ENCODE measurements at regions not wholly inside any gene's neighbourhood (a gene's known extent, or its start where the extent isn't known, plus 50 kb on each side); places are given as distances from the start of the nearest gene placed in this dataset.
"Not testable (repeated sequence)": the region's sequence is repeated elsewhere in the genome, so short reads cannot be mapped to it uniquely, and the experiment has no call there.

DNA sequence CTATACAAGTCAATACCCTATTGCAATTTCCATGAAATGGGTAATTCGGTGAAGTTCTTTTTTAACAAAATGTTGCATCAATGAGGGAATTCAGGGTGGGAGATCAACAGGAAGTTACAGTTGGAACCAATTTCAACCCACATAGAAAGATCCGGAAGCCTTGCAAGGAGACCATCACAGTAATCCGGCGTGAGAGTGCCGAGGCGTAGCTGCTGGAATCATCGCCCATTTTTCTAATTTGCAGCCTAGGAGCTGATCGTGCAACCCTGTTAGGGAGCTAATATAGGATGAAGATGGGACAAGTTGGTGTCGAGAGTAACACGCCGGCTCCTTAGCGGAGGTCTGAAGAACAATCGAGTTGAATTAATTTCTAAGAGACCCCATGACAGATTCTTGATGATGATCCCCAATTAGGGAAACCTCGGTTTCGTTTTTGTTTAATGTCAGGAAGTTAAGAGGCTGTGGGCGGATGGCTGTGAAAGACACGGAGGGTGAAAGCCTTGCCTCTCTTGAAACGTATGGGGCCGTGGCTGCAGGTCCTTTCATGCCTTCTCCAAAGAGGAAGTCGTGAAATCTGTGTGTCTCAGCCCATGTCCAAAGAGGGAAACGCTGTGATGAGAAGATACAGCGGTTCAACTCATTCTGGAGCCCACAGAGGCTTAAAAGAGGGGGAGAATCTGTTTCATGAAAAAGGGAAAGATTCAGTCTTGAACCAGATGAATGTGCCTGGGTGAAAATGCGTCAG lies 51.2 kb upstream of the CARD11 start:
- DNase-seq = peak; percentile 60

DNA sequence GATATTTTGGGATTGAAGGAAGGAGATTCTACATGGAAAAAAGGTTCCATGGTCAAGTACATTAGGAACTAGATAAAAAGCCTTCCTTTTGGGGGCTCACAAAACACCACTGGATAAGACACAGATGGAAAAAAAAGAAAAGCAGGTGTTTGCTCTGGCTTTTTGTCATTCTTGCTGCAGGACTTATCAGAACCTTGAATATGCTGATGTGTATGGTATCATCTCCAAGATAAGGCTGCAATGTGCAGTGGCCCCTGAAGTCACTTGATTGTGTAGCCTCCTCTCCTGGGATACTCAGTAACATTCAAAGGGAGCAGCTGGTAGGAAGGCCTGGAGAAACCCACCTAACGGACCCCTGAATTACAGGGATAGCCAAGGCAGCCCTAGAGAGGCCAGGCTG lies 54.1 kb upstream of the CARD11 start:
- no peak for DNase-seq

DNA sequence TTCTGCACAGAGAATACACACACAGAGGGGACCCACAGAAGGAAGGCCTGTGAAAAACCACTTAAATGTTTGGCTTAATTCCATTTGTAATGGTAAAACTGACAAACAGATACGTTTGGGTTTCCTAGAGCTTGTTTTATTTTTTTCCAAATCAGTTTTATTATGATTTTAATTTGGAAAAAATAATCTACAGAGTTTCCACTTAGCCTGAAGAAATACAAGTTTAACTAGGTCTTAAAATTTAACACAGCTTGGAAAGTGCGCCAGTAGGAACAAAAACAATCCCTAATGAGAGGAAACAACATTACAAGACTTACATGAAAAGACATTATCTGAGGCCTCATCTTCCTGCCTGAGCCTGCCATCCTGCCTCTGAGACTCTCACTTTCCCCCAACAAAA lies 58.5 kb upstream of the CARD11 start:
- no peak for DNase-seq

DNA sequence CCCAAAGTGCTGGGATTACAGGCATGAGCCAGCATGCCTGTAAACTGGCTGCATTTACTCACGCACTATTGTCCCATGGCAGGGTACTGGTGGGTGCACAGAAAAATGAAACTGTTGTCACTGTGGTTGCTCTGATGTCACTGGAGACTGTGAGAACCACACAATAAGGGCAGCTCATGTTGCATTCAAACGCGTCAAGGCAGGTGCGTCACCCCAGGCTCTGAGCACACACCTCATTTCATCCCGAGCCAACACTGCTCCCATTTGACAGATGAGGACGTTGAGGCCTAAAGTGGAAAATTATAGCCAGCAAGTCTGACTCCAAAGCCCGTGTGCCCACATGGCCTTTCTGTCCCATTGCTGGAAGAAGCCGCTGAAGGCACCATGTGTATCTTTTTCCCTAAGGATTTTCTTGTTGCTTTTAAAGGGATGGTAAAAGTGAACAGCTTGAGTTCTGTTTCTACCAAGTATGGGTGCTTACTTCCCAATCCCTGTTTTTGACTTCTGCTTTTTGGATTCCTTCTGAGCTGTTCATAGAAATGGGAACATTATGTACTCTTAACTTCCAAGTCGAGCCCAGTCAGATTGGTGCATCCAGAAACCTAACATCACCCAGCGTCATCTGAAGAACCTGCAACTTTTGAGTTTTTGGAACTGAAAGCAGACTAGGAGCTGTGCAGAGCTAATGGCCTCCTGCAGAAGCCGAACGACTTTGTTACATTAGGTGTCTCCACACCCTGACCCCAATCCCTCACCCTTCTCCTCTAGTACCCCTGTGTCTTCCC lies 60.1 kb upstream of the CARD11 start:
- no peak for DNase-seq

DNA sequence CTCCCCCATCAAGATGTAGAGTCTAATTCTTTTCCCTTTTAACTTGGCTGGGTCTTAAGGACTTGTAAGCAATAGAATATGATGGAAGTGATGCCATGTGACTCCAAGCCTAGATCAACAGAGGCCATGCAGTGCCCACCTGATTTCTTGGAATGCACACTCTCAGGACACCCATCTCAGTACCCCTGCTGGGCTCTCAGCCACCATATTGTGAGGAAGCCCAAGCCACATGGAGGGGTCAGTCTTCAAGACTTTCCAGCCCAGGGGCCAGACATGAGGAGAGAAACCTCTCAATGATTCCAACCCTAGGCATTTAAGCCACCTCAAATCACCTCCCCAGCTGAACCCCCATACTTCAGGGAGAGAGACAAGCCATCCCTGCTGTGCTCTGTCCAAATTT lies 62.2 kb upstream of the CARD11 start:
- DNase-seq = no peak

DNA sequence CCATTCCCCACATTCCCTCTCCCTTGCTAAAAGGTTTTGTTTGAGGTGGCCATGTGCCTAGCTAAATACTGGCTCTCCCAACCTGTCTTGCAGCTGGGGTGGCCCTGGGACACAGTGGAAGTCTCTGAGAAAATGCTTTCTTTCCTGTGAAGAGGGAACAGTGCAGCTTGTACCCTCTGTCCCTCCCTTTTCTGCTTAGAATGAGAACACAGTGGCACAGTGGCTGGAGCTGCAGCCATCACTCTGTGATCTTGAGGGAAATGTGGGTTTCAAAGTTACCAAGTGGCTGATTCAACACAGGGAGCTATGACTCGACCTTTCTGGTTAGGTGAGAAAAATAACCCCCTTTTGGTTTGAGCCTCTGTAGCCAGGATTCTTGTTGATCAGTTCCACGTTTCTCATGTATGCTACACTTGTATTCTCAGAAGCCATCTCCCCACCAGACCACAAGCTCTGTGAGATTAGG lies 62.7 kb upstream of the CARD11 start:
- no peak for DNase-seq

DNA sequence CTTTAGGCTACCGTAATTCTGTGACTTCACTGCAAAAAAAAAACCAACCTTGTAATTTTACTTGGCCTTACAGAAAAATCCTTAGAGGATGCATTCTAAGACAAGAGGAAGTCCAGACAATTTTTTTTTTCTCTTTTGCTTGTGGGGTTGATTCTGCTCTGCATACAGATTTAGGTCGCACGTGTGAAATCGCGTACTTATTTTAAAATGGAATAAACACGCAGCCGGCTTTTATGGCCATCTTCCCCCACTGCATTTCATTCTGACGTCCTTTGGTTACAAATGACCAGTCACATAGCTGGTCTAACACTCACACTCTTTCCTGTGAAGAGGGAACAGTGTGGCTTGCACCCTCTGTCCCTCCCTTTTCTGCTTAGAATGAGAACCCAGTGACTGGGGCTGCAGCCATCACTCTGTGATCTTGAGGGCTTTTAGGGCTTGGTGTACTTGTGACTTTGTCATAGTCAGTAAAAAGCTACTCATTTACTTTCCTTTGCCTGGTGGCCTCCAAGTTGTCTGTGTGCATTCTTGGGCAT lies 63.6 kb upstream of the CARD11 start:
- no peak for DNase-seq

DNA sequence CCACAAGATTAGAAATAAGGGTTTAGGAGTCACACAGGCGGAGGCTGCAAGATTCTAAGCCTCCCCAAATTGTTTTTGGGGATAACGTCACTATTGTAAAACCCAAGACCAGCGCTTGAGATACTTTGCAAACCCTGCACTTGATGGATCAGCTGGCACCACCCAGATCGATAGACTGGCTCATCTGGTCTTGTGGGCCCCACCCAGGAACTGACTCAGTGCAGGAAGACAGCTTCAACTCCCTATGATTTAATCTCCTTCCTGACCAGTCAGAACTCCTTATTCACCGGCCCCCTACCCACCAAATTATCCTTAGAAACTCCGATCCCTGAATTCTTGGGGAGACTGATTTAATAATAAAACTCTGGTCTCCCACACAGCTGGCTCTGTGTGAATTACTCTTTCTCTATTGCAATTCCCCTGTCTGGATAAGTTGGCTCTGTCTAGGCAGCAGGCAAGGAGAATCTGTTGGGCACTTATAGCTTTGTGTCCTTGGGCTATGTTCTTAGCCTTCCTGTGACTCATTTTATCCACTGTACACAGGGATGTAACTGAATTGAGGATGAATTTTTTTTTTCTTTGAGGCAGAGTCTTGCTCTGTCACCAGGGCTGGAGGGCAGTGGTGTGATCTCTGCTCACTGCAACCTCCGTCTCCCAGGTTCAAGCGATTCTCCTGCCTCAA lies 64.4 kb upstream of the CARD11 start:
- DNase-seq = no peak

DNA sequence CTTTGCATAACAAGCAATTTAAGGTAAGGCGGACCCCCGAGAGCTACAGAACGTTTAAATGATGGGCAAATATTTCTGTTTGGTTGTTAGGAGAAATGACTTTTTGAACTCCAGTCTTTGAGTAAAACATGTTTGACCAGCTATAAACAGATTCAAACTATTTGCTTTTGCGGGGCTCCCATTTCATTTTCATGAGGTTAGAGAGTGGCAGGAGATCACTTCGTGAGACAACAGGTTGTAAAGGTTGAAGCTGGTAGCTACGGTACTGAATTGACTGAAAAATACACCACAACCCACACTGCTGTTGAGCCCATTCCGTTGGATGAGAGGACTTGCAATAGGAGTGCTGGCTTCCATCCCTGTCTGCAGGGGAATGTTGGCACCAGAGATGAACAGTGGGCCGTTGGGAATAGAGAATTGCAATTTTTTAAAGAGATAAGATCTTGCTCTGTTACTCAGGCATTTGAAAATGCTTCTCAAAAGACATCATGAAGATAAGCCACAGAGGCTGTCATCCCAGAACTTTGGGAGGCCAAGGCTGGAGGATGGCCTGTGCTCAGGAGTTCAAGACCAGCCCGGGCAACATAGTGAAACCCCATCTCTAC lies 65.7 kb upstream of the CARD11 start:
- no peak for DNase-seq

DNA sequence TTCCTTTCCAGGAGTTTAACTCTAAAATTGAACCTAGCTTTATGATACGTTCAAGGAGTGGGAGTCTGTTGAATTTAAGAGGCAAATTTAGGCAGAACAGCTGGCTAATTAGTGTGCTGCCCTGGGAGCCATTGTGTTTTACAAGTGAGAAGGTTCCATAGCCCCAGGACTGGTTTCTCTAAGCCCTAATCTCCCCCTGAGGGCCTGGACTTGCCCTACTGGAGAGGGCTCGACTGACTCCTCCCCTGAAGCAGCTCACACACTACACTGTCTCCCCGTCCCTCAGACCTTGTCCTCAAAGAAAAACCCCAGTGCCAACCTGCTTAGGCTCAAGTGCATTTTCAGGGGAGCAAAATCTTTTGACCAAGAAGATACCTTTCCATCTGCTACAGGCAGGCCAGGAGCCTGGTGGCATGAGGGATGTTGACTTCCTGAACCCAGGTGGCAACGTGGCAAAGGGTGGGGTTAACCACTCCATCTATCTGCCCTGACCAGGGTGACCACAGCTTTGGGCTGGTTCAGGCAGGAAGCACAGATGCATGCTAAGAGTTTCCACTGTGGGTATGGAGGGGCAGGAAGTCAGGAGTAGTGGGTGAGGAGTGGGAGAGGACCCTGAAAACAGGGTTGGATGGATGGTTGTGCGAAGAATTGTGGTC lies 68.9 kb upstream of the CARD11 start:
- DNase-seq = peak; percentile 19

DNA sequence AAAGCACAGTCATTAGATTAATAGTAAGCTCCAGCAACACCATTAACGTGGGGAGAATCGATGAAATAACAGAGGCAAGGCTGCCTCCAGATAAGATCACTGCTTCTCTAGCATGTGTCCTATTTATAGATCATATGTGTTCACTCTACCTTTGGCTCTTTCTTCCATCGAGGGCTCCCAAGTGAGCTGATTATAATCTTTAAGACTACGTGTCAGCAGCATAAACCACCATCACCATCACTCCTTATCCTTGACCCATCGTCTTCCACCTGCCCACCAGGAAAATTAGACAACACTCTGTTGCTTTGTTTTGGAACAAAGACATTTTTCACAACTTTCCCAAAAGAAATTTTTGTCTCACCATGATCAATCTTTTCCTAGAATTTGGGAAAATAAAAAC lies 71.2 kb upstream of the CARD11 start:
- no peak for DNase-seq

DNA sequence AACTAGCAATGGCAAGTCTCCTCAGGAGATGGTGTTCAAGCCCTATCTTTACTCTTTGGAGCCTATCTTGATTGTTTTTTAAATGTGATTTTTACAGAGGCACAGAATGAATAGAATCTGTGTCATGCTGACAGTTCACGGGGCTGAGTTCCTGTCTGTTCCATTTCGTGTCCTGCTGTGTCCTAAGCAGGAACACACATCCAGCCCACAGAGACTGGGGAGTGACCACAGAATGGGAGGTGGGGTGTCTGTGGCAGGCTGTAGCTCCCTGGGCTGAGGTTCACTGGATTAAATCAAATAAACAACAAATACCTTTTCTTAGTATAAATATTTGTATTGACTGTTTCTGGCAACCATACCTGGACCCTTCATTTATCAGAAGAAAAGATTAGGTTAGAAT lies 73.4 kb upstream of the CARD11 start:
- no peak for DNase-seq

DNA sequence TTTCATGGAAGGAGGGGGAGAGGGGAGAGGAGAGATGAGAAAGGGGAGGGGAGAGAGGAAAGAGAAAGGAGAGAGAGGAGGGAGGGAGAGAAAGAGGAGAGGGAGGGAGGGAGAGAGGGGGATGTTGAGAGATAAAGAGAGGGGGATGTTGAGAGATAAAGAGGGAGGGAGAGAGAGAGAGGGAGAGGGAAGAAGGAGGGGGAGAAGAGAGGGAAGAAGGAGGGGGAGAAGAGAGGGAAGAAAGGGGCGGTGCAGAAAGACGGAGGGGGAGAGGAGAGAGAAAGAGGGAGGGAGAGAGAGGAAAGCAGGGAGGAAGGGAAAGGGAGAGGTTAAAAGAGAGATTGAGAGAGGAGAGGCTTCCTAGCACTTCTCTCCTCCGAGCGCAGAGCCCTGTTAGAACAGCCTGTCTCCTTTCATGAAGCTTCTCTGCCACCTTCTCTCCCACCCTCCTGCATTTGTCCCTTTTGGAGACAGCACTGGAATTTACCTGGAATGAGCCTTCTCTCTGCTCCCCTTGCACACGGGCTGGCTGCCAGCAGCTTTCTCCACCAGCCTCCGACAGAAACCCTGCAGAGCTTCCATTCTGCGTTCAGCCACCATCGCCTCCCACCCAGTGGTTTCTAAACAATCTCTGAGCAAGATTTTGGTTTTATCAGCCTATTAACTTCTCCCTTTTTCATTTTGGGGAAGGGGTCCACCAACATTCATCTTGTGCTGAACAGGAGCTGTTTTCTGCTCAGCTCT lies 74.0 kb upstream of the CARD11 start:
- peak; percentile 36 for DNase-seq

DNA sequence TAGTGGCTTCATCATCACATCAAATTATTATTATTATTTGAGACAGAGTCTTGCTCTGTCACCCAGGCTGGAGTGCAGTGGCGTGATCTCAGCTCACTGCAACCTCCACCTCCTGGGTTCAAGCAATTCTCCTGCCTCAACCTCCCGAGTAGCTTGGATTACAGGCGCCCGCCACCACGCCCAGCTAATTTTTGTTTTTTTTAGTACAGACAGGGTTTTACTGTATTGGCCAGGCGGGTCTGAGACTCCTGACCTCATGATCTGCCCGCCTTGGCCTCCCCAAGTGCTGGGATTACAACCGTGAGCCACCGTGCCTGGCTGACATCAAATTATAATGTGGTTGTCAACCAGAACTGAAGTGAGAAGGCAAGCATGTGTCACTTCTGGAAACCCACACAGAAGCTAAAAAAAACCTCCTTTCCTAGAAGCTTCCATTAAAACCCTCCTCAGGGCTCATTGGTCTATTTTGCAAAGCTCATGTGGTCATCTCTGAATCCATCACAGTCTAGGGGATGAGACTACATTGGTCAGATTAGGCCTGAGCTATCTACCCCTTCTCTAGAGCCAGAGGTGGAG lies 75.8 kb upstream of the CARD11 start:
- DNase-seq = not testable (repeated sequence)

DNA sequence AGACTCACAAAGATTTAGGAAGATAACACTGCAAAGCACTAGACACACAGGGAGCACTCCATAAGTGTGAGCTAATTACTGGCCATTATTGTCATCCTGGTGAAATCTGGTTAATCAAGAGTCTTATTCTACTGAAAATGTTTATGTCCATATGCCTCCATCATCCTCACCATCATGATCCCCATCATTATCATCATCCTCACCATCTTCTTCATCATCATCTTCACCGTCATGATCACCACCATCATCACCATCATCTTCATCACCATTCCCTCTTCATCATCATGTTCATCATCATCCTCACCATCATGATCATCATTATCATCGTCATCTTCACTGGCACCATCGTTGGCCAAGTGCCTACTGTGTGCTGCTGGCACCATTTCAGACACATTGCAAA lies 76.3 kb upstream of the CARD11 start:
- no peak for DNase-seq

DNA sequence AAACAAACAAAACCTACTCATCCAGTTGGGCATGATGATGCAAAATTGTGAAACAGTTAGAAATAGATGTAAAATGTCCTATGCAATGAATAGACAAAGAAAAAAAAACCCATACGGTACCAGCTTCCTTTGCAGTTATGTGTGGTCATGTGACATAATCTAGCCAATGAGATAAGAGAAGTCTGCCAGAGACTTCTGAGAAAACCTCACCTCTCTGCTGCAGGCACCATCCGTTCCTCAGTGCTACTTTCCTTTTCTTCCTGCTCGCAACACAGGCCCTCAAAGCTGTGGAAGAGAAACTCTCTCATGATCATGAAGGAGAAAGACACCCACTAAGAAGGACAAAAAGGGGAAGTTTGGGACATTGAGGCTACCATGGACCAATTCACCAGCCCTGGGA lies 76.8 kb upstream of the CARD11 start:
- peak; percentile 63 for DNase-seq

DNA sequence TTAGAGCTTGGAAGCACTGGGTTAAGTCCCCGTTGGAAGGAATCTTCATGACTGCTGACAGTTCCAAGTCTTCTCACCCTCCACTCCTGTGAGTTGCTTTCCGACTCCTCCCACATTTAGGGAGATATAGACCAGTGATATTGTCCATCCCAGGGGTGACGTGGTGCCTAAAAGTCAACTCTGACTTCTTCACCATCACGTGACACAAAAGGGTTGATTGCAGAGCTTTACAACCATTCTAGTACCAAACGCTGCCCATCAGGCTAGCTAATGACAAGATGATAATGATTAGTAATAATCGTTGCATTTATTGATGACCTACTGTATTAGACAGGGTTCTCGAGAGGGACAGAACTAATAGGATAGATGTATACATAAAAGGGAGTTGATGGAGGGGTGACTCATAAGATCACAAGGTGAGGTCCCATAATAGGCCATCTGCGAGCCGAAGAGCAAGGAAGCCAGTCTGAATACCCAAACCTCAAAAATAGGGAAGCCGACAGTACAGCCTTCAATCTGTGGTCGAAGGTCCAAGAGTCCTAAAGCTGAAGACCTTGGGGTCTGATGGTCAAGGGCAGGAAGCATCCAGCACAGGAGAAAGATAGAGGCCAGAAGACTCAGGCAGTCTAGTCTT lies 85.3 kb upstream of the CARD11 start:
- DNase-seq = no peak

DNA sequence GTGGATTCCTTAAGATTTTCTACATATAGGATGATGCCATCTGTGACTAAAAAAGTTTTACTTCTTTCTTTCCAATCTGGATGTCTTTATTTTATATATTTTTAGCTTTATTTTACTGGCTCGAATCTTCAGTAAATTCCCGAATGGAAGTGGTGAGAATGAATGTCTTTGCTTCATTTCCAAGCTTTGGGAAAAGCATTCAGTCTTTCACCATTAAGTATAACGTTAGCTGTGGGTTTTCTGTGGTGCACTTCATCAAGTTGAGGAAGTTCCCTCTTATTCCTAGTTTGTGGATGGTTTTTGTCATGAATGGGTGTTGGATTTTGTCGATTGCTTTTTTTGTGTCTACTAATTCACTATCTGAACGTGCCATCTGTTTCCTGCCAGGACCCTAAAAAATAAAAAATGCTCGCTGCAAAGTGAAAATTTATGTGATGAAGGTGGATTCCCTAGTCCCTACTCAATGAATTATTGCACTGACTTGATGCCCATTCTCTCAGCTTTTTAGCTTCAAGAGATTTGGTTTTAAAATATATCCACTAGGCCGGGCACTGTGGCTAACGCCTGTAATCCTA lies 90.2 kb upstream of the CARD11 start:
- DNase-seq = no peak

DNA sequence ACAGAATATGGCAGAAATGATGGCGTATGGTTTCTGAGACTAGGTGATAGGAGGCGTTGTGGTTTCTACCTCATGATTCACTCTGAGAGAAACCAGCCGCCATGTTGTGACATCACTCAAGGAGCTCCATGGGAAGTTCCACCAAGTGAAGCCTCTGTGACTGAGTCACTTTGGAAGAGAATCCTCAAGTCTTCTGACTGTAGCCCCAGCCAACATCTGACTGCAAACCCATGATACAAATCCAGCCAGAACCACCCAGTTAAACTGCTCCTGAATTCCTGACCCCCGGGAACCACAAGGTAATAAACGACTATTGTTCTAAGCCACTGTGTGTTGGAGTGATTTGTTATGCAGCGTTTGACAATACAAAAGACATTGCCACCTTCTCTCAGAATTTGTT lies 91.1 kb upstream of the CARD11 start:
- no peak for DNase-seq

DNA sequence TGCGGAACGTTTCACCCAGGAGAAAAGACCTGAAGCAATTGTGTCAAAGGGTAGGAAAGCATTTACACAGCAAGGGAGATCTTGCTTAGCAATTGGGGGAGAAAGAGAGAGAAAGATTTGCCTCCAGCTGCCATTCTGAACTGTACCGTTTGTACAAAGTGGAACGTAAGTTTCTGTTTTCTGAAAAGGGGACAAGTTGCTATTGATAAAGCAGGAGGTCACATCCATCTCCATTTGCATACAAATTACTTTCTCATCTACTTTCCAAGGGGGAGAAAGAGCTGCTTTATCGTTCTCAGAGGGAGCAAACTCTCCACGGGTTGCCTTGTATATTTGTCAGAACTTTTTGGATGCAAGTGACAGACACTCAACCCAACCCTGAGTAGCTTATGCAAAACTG lies 92.0 kb upstream of the CARD11 start:
- no peak for DNase-seq

DNA sequence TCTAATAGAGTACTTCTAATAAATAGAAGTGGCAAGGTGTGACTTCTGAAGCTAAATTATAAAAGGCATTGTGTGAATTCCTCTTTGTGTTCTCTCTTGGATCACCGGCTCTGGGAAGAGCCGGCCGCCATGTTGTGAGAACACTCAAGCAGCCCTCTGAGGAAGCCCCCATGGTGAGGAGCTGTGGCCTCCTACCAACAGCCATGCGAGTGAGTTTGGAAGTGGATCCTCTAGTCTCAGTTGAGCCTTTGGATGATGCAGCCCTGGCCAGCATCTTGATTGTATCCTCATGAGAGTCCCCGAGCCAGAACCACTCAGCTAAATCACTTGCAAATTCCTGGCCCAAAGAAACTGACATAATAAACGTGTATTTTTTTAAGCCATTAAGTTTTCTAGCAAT lies 94.5 kb upstream of the CARD11 start:
- no peak for DNase-seq

Measured in central memory CD4-positive, alpha-beta T cell (primary cell).